NCI-H187 treated with DMSO at 0.1 percent for 48 hours (cell line): ENCODE measurements at regions not wholly inside any gene's neighbourhood (a gene's known extent, or its start where the extent isn't known, plus 50 kb on each side); places are given as distances from the start of the nearest gene placed in this dataset.
A peak's percentile ranks its signal among the peaks of the same experiment; 100 is the strongest.

ENCODE experiments used
- DNase-seq: peaks from one replicate; lab custom pipeline; 2025; lab: John Stamatoyannopoulos, UW

DNA sequence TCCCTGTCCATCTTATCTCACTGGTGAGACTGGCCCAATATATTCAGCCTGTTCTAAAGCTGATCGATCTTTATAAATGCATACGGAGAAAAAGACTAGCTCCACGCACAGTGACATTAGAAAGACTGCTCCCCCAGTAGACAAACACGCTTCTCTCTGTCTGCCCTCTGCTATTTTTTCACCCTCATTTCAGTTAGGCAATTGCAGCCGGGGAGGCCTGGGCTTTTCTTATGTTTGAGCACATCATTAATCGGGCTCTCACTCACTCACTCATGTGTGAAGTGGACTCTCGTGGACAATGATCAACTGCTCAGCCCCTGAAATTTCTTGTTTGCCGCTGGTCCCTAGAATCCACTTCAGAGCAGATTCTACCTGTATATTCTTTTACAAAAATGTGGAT lies 824.7 kb upstream of the TENM3 start:
- DNase-seq, result peak; percentile 23

DNA sequence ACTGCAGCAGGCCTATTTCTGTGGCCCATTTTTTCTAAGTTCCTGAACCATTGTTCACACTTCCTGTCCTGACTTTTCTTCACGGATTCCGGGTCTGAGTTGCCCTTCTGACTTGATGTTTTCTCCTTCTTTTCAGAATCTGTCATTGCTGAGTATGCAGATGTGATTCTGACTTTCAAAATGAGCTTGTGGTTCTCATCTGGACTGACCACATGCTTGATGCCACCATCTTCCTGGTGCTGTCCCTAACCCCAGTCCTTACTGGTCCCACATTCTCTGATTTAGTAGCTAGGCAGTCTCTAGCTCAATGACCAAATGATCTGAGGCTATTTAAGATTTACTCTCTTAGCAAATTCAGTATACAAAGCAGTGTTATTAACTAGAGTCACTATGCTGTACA lies 822.3 kb upstream of the TENM3 start:
- DNase-seq, result no peak

DNA sequence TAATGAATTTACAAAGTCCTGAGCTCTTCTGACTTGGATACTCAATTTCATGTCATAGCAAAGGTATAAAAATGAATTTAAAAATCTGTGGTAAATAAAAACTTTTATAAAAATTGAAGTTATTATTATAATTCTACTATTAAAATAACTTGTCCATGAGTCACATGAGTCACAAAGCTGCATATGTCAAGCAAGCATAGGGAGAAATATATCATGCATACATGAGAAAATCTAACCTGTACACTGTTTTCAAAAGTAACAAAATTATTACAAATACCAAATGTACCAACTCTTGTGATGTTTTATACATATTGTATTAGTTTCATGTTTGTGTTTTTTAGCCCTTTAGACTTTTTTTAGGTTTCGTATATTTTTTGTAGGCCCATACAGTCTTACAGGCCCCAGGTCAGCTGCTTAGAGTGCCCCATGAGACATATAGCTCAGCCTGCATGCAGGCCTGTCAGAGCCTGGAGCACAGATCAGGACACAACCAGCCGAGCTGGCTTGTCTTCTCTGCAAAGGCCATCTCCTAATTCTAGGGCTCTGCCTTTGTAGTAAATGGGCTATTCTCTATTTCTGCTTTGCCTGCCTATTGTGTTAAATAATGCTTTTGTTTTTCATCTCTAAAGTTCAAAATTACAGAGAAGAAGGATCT lies 818.7 kb upstream of the TENM3 start:
- DNase-seq, result no peak

DNA sequence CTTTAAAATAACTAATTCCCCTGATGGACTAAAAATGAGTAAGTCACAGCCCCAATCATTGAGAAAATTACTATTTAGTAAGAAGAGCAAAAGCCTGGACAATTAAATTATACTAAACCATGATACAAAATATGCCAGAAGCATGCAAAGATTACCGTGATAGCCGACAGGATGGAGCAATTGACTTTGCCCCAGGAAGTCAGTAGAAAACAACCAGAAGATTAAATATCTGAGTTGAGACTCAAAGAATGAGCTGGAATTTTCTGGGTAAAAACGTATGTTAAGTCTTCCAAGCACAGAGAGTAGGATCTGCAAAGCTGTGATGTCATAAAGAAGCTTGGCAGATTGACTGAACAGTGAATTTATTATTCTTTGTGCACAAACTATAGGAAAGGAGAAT lies 816.1 kb upstream of the TENM3 start:
- no peak for DNase-seq

DNA sequence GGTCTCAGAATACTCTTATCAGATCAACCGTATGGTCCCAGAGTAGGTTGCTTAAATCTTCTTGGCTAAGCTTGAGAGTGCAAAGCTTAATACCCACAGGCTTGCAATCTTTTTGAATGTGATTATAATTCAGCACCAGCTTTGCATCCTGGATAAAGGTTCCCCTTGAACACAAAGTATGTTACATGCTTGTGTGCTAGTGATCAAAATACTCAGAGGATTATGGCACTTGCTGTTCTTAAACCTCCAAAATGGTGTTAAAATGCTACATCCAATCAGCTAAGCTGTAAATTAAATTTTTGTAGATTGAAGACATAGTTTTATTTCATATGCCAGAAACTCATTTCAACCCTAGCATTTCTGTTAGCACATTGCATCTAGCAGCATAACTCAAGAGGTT lies 812.2 kb upstream of the TENM3 start:
- no peak for DNase-seq

DNA sequence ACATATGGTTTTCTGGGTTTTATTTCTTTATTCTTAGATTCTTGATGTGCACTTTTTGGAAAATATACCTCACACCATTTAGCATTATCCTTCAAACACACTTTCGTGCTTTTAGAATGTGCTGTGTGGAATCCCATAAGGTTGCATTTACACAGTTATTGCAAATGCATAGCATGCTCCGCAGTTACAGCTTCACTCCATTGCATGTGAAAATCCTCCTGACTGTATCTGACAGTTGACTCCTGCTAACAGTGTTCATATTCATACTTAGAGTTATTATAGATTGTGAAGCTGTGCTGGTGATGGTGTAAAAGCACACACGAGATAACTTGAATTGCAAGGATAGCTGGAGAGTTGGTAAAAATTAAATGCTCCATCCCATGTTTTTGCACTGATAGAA lies 811.5 kb upstream of the TENM3 start:
- no peak for DNase-seq

DNA sequence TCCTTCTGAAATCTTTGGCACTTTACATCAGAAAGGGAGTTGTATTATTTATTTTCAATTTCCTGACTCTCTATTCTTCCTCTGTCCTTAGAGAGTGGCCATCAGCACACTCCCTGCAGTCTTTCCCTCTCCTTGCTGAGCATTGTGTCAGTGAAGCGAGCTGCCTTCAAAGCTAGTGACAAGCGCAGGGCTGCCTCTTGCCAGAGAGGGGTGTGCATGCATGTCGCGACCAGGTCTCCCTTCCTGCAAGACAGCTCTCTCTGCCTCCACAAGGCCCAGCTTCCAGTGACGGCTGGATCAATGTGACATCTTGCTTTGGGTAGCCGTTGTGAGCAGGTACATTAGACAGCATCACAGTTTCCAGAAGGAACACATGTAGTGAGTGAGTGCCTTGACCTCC lies 810.9 kb upstream of the TENM3 start:
- no peak for DNase-seq

DNA sequence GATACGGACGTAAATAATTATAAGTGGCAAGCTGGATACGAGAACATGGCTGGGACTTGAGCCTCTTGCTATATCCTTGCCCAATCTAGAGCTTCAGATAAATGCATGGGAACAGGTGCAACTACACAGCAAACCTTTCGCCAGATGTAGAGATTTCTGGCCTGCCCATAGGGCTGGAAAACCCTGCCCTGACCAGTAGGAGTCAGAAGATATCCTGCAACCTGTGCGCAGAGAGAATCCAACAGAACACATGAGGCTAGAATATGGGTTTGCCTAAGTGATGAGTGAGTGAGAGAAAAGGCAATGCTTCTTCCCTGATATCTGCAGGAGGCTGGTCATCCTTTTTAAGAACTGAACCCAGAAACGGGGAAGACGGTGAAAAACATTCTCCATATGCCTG lies 805.3 kb upstream of the TENM3 start:
- no peak for DNase-seq

DNA sequence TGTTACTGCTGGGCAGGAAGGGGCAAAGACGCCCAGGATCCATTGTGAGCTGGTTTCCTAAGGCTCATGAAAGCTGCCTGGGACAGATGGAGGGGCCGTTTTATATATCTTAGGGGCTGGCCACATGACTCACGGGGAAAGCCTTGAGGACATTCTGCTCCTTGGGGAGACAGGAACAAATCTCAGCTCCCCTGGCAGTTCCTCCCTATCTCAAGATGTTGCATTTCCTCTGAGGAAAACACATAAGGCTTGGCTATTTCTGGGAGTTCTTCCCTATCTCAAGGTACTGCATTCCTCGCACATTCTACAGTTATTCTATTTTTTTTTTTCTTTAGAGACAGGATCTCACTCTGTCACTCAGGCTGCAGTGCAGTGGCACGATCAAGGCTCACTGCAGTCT lies 804.6 kb upstream of the TENM3 start:
- DNase-seq, result no peak

DNA sequence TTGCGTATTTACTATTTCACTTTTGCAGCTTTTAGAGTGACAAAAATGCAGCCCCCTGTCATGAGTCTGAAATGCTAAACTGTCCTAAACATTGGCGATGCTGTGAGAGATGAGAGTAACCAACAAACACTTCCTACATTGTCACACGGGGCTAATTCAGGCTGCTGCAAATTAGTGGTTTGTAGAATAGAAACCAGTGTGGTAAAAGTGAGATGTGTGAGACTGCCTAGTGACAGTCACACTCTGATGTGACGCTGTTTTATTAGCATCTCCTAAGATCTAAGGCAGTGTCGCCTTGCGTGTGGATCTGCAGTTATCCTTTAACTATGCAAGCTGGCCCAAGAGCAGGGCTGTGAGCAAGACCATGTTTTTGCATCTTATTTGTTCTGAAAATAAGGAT lies 800.2 kb upstream of the TENM3 start:
- no peak for DNase-seq

DNA sequence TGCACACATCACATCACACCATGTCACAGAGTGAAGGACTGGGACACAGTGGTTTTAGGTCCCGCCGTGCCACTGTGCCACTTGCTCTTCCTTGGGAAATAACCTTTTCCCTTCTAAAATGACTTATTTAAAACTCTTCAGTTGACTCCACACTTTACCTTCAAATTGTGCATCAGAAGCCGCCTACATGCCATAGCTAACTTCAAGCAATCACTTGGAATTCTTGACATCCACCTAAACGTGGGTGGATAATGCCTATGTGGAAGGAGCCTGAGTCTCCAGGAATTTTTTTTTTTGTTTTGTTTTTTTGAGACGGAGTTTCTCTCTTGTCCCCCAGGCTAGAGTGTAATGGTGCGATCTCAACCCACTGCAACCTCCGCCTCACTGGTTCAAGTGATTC lies 777.4 kb upstream of the TENM3 start:
- no peak for DNase-seq

DNA sequence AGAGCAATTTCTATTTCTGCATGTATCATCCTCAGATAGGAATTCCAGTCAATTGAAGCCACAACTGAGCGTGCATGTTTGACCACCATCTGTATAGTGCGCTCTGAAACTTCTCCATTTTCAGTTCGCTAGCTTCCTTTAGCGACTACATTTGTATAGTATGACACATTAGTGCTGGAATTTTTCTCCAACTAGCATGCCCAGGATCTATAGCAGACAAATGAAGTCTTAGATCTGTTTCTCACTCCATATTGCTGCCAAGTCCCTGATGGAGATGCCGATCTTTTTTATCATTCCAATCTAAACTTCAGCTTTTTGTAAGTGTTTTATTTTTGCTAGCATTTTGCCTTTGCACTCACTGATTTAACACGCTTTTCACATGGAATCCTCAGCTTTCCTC lies 774.8 kb upstream of the TENM3 start:
- no peak for DNase-seq

DNA sequence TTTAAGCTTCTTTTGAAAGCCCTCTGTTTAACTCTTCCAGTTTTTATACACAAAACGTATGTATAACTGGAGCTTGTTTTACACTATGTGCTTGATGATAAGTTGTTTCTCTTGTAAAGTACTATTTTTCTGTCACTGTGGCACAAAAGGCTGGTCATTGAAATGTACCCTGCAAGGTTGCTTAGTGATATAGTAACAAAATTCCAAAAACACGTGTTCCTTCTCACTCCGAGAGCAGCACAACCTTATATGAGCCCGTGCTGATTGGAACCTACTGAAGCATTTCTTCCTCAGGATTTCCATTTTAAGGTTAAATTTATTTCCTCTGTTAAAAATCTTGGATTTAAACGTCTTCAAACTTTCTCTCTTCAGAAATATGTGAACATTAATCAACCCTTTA lies 772.9 kb upstream of the TENM3 start:
- no peak for DNase-seq

DNA sequence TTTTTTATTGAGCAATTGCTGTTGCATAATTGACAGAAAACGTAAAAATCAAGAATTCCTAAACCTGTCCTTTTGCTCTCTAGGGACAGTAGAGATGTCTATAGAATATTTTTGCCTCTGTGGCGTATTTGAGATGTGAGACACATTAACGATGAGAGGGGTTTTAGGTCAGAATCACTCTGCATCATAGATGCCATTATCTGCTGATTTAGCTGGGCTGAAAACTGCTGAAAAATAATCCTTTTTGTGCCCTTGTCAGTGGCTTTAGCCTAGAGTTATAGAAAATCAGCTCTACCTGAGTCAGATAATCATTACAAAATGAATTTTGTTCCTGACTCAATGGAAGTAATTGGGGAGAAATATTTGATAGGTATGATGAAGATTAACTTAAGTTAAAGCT lies 767.8 kb upstream of the TENM3 start:
- DNase-seq, result no peak

DNA sequence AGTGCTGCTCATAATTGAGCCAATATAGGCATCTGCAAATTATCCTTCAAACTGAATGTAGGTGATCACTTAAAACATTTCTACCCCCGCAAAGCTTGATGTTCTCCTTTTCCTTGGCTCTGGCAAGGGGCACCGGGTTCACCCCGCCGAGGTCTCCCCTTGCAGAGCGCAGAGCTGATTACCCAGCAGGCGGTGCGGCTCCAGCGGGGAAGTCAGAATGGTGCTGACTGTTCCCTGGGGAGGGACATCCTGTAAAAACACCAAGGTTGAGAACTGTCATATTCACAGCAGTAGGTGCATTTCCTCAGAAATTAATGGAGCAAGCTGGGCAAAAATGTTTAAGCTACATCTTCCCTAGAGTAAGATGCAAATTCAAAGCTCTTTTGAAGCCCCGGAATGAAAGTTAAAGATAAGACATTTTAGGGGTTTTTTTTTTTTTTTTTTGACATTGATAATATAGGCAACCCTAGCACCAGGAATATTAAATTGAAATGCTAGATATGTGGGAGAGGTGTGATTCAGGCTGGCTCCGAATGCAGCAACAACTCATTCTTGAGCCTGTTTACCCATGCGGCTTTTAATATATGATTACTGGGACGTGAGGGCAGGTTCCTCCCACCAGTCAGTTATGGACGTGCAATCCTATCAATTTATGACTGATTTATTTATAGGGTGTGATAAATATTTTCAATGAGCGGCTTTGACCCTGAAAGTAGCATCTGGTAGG lies 767.3 kb upstream of the TENM3 start:
- DNase-seq, result no peak

DNA sequence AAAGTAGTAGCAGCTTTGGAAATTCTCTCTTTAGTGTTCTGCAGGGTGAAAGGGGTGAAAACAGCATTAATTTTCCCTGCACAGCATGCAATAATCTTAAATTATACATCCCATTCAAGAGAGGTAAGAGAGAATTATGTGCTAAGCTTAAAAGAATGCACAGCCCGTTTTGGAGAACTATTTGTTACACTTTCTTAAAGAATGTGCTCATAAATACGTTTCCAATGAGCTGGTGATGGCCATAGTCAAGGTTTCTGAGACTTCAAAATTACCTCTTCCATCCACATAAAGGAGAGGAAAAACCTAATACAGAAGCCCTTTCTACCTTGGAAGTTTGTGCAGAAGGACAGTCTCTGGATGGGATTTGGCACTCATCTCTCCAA lies 766.7 kb upstream of the TENM3 start:
- no peak for DNase-seq

DNA sequence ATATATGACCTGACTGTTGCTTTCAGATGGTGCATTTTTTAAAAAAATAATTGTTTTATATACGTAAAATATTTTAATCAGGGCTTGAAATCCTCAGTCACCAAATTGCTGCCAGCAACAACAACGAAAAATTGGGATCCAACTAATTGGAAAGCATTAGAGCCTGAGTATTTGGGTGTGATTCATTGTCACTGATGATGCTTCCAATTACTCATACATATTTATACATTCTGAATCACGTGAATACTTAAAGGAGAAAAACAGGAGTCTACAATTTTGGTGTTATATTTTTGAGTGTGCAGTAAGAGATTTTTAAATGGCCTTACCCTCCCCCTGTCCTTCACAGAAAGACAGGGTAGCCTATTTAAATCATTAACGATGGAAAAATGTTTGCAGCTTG lies 765.6 kb upstream of the TENM3 start:
- no peak for DNase-seq

DNA sequence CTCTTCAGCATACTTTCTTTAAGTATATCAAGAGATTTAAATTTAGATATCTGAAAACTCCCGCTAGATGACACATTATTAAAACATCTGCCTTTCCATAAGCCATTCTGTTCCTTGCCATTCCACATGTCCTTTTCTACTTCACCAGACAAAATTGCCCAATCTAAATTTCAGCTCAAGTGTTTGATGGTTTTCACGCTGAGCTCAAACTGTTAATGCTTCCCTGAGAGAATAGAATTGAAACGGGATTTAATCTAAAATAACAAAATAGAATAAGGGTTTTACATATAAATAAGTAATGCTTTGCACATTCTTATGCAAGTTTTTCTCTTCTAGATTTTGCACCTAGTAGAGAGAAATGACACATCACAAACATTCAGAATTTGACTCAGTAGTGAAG lies 764.5 kb upstream of the TENM3 start:
- DNase-seq, result no peak

DNA sequence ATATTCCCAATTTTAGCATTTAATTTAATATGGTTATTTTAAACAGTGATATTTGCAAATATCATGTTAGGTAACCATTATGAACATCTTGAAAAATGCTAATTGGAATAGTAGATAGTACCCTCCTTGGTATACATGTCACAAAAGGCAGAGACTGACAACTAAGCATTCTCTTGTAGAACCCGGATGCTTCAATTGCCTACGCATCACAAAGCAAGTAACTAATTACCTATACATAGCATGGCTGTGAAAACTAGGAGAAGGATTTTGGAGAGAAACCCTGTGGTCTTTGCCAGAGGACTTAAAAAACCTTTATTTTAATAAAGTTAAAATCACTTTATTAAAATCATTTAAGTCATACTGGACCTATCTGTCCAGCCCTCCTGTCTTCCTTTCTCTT lies 764.1 kb upstream of the TENM3 start:
- no peak for DNase-seq

DNA sequence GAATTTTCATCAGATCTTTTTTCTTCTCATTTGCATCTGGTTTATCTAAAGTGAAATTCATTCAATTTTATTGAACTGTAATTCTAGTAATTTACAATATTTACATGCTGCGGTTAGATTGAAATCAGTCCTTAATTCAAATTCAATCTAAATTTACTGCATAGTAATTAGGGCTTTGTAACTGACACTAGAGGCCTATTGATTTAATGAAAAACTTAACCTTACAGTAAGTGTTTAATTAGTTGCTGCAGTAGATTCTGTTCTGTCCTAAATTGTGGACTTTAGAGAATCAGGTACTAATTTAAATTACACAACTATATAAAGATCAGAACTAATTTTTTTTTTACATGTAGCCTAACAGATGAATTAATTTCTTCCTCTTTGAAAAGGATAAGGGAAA lies 758.8 kb upstream of the TENM3 start:
- DNase-seq, result no peak

DNA sequence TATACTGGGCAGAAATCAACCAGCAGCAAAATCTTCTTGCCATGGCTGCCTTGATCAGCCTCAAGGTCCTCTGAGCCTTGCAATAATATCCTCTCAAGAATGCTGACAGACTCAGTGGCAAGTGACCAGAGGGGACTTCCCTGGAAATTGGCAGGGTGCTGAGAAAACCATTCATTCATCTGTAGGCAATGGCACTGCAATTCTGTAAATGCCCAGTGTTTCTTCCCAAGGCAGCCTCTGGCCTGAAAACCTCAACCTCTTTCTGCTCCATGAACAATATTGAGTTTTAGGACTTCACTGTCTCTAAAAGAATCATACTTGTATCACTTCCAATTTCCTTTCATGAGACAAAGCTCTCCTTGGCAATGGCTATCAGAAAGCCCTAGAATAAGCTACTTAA lies 754.3 kb upstream of the TENM3 start:
- no peak for DNase-seq

DNA sequence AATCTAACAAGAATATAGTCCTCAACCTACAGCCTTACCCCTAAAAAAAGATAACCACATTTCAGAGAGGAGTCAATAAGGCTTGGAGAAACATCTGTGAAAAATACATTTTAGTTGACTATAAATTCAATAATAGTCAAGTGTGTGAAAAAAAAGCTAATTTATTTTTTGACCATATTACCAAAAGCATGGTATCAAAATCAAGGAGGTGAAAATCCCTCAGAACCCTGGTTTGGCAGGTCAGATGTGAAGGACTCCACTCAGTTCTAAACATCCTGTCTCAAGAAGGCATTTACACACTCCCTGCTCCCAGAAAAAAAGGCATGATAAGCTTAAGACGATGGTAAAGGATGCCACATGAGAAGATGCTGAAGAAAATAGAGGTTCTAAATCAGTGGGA lies 745.1 kb upstream of the TENM3 start:
- no peak for DNase-seq

DNA sequence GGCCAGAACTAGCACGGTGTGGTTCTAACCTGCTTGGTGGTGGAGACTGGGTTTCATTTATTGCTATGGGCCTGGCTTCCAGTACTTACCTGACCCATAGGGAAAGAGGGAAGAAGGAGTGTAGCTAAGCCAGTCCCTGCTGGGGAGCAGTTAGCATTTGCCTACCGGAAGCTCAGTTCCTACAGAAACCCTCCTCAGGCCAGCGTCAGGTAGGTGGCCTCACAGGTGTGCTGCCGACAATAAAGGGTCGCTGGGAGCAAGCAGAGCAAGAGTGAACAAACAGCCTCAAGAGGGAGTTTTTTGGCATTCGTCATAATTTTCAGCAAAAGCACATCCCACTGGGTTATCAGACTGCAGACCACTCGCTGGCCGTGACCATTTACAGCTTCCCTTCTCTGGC lies 740.6 kb upstream of the TENM3 start:
- DNase-seq, result no peak

DNA sequence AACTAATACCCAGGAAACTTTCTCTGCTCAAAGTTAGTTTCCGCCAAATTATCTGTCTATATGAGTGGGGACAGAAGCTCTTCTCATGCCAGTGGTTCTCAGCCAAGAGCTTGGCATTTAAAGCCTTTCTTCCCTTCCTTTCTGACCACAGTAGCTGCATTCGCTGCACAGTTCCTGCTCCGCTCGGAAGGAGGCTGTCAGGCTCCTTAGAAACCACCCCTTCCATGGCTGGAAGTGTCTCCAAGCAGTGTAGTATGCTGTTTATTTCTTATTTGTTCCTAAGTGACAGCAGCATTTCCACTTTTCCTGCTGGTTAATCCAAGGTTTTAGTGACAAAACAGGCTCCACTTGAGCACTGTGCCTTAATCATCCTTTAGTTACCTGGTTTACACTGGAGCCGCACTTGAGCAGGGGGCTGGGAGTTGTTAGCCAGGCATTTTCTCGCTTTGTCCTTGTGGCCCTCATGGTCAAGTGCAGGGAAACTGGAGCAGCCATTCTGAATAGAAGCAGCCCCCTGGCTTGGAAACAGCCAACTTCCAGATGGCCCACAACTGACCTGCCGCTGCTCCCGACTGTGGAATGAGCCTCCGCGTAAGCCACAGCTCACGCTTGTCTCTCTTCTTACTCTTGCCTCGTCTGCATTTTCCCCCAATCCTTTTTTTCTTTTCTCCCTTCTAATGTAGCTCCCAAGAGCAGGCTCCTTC lies 739.4 kb upstream of the TENM3 start:
- no peak for DNase-seq
